Esophagus squamous epithelium (tissue), 5 donors: ENCODE measurements at regions not wholly inside any gene's neighbourhood (a gene's known extent, or its start where the extent isn't known, plus 50 kb on each side); places are given as distances from the start of the nearest gene placed in this dataset.

ENCODE experiments used
- DNase-seq: peaks from one replicate; lab custom pipeline; 2025; lab: John Stamatoyannopoulos, UW
- H3K27ac ChIP-seq, 4 donors: fragments of 200-600 bp; sonication (generic); one replicate each; pipeline ENCODE4 v1.5.1; 2016 to 2019; ENCODE audit warnings: mild to moderate bottlenecking in 1 of 4
- H3K27me3 ChIP-seq, 4 donors: fragments of 200-600 bp; sonication (generic); 1 replicate in 3 of 4; 2 replicates in 1 of 4; pipeline versions ENCODE4 v1.5.1 to v1.6.0; 2017 to 2021; ENCODE audit warnings: antibody characterized with exemption in 1 of 4
- H3K36me3 ChIP-seq, 3 donors: fragments of 200-600 bp; sonication (generic); one replicate each; pipeline ENCODE4 v1.5.1; 2016 to 2019
- H3K4me1 ChIP-seq, 3 donors: fragments of 200-600 bp; sonication (generic); one replicate each; pipeline ENCODE4 v1.5.1; 2017 to 2019
- H3K4me3 ChIP-seq, 4 donors: fragments of 200-600 bp; sonication (generic); 1 replicate in 3 of 4; 2 replicates in 1 of 4; pipeline ENCODE4 v1.5.1; 2016 to 2019; ENCODE audit warnings: mild to moderate bottlenecking in 2 of 4, moderate library complexity in 1 of 4
- H3K9me3 ChIP-seq, 3 donors: fragments of 200-600 bp; sonication (generic); one replicate each; pipeline ENCODE4 v1.5.1; 2016 to 2019
- POLR2A ChIP-seq, 4 donors: fragments of 450-650 bp; IDR thresholded peaks; one replicate each; pipeline ENCODE4 v1.6.1; 2017; ENCODE audit warnings: antibody characterized with exemption in 4 of 4, mild to moderate bottlenecking in 4 of 4, moderate library complexity in 3 of 4
- WGBS, 2 donors: methylation state at CpG; one replicate each; pipeline ENCODE4 v1.1.5; 2018; 5-methylcytosine and 5-hydroxymethylcytosine counted together
- intact Hi-C: fragments of 100-400 bp; cut with DNase I; formaldehyde crosslinking; loops from one replicate; pipeline ENCODE4 v1.15.0; 2022
- TF ChIP-seq, protein P1 (sequence below), 6 experiments: fragments of 450-650 bp in 4 of 6; fragments of 200-600 bp in 2 of 6; sonication (generic) in 2 of 6; IDR thresholded peaks; one replicate each; pipeline ENCODE4 v1.5.1; 2016 to 2019; ENCODE audit warnings: antibody characterized with exemption in 6 of 6, mild to moderate bottlenecking in 4 of 6, moderate library complexity in 4 of 6
- donor health status: DM: yes; HTN: yes; CAD: no.

DNA sequence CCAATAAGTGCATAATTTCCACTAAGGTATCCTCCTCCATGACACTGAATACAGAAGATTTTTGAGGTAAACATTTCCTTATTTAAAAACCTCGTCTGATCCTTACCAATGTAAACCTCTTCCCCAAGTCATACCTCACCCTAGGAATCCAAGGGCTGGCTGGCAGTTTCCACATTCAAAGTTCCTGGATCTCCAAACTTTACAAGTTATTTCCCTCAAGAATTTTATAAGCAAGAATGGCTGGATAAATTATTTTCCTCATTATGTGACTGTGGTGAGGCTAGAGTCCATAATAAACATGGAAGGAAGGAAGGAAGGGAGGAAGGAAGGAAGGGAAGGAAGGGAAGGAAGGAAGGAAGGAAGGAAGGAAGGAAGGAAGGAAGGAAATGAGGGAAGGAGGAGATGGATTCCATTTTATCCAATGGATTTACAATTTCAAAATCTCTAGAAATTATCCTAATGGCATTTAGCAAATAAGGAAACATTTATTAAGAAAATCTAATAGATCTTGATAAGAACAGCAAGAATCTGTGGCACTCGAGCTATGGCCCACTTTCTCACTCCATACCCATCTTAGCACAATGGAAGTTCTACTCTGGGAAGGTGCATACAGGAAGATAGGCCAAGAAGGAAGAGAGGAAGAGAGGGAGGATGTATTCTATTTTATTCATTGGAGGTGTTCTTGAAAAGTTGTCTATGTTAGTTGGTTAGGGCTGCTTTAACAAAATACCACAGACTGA, 477.8 kb upstream of the TMPO start:
- H3K4me1 ChIP-seq, result no peaks in the 10 kb centered on the region
- DNase-seq, result no peak
- 56 to 62% methylated on average over 2 of the region's 2 CpGs for WGBS, 2 donors
- no peaks in the 10 kb centered on the region for H3K36me3 ChIP-seq
- intact Hi-C loops, result no loop called here
- H3K4me3 ChIP-seq, result no peak overlapping the region
- no peak overlapping the region for H3K27ac ChIP-seq
- TF ChIP-seq POLR2A (IDR thresholded peaks at IDR 0.05), result no peak
- TF ChIP-seq, protein P1, sequence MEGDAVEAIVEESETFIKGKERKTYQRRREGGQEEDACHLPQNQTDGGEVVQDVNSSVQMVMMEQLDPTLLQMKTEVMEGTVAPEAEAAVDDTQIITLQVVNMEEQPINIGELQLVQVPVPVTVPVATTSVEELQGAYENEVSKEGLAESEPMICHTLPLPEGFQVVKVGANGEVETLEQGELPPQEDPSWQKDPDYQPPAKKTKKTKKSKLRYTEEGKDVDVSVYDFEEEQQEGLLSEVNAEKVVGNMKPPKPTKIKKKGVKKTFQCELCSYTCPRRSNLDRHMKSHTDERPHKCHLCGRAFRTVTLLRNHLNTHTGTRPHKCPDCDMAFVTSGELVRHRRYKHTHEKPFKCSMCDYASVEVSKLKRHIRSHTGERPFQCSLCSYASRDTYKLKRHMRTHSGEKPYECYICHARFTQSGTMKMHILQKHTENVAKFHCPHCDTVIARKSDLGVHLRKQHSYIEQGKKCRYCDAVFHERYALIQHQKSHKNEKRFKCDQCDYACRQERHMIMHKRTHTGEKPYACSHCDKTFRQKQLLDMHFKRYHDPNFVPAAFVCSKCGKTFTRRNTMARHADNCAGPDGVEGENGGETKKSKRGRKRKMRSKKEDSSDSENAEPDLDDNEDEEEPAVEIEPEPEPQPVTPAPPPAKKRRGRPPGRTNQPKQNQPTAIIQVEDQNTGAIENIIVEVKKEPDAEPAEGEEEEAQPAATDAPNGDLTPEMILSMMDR (IDR thresholded peaks at IDR 0.05), result no peak
- H3K9me3 ChIP-seq, result no peaks in the 10 kb centered on the region
- H3K27me3 ChIP-seq, result no peaks in the 10 kb centered on the region

DNA sequence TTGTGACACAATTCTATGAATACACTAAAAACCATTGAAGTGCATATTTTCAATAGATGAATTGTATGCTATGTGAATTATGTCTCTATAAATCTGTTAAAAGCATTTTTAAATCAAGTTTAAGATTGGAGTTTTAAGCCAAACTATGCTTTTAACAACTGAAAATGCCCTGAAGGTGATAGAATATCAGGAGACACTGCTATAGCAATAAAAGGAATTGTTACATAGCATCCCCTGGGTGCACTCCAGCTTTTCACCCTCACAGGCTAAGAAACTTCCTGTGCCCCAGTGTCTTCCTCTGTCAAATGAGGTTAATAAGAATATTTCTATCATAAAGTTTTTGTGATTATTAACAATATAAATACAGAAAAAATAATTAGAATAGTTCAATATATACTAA, 472.7 kb upstream of the TMPO start:
- intact Hi-C loops, result no loop called here

DNA sequence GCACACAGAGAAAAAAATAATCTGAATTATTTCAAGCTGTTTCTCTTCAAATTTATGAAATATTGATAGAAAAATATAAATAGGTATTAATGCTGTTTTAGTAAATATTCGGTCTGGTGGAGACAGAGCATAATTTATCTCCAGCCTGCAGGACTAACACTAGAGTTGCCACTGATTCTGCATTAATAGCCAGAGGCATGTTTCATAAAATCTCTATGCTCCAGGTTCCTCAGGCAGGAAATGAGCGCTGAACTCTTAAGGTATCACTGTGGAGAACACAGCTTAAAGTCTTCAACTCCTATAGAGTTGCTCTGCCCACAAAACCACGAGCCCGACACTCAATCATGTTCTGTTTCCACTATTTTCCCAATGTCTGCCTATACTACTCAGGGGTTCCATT, 470.0 kb upstream of the TMPO start:
- 61 to 63% methylated on average over 4 of the region's 4 CpGs for WGBS, 2 donors

More for the DNA sequence above, 472.7 kb upstream of the TMPO start:
- Histone ChIP-seq H3K4me3 (no peak overlapping the region), H3K27ac (no peak overlapping the region), H3K4me1 (no peaks in the 10 kb centered on the region), H3K9me3 (no peaks in the 10 kb centered on the region), H3K27me3 (no peaks in the 10 kb centered on the region), H3K36me3 (no peaks in the 10 kb centered on the region)
- DNase-seq, result no peak
- TF ChIP-seq, protein P1 (IDR thresholded peaks at IDR 0.05), result no peak
- TF ChIP-seq POLR2A (IDR thresholded peaks at IDR 0.05), result no peak

DNA sequence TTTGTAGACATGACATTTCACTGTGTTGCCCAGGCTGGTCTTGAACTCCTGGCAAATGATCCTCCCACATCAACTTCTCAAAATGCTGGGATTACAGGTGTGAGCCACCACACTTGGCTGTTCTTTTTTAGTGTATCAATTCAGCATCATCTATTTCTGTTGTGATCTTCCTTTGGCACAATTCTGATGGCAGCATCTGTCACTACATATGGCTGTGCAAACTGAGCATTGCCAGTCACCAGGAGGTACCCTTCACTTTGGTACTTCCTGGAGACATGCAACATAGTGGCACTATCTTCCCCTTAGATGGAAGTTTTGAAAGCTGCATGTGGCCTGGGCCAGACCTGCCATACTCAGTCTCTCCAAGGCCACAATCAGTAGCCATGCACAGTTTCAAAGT, 467.1 kb upstream of the TMPO start:
- TF ChIP-seq, protein P1 (IDR thresholded peaks at IDR 0.05), result no peak
- TF ChIP-seq POLR2A (IDR thresholded peaks at IDR 0.05), result no peak
- Histone ChIP-seq H3K36me3 (no peaks in the 10 kb centered on the region), H3K4me1 (no peaks in the 10 kb centered on the region), H3K27me3 (no peaks in the 10 kb centered on the region), H3K9me3 (no peaks in the 10 kb centered on the region), H3K27ac (no peak overlapping the region), H3K4me3 (no peak overlapping the region)
- intact Hi-C loops, result no loop called here
- DNase-seq, result no peak

More for the DNA sequence above, 470.0 kb upstream of the TMPO start:
- Histone ChIP-seq H3K9me3 (no peaks in the 10 kb centered on the region), H3K4me3 (no peak overlapping the region), H3K4me1 (no peaks in the 10 kb centered on the region), H3K27me3 (no peaks in the 10 kb centered on the region), H3K36me3 (no peaks in the 10 kb centered on the region), H3K27ac (no peak overlapping the region)
- no peak for TF ChIP-seq POLR2A (IDR thresholded peaks at IDR 0.05)
- TF ChIP-seq, protein P1 (IDR thresholded peaks at IDR 0.05), result no peak
- DNase-seq, result no peak
- intact Hi-C loops, result no loop called here

DNA sequence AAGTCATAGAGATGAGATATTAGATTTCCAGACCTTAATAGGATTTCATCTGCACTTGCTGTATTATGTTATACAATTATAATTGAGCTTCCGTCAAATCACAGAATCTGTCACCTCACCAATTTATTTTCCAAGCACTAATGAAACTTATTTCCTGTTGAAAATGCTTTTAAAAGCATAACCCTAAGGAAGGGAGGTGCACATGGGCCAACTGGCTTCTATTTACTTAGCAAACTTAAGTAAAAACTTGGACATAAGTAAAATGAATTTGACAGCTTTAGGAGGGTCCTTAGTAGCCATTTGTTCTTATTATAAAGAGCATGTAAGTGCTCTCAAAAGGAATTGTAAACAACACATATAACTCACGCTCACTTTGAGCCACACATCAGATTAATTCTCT, 462.2 kb upstream of the TMPO start:
- H3K4me1 ChIP-seq, result no peaks in the 10 kb centered on the region
- WGBS, 2 donors, result 67 to 75% methylated on average over 2 of the region's 2 CpGs
- DNase-seq, result no peak
- no peak overlapping the region for H3K27ac ChIP-seq
- no peaks in the 10 kb centered on the region for H3K36me3 ChIP-seq
- no peak overlapping the region for H3K4me3 ChIP-seq
- H3K9me3 ChIP-seq, result no peaks in the 10 kb centered on the region
- intact Hi-C loops, result no loop called here
- H3K27me3 ChIP-seq, result no peaks in the 10 kb centered on the region
- TF ChIP-seq POLR2A (IDR thresholded peaks at IDR 0.05), result no peak
- TF ChIP-seq, protein P1 (IDR thresholded peaks at IDR 0.05), result no peak
